ENCODE measurements at regions not wholly inside any gene's neighbourhood (a gene's known extent, or its start where the extent isn't known, plus 50 kb on each side); places are given as distances from the start of the nearest gene placed in this dataset.
"Not testable (repeated sequence)": the region's sequence is repeated elsewhere in the genome, so short reads cannot be mapped to it uniquely, and the experiment has no call there.

- DNase-seq: not testable (repeated sequence)
Measured at GRCh38 chr10:47626975-47627374, 103.5 kb upstream of the AGAP9 start.

- not testable (repeated sequence) for DNase-seq
Measured at GRCh38 chr10:47622719-47623118, 99.3 kb upstream of the AGAP9 start.

- peak in 1 of 58 donors; percentile 19 for DNase-seq
Measured at GRCh38 chr10:47619300-47620012, 96.0 kb upstream of the AGAP9 start.

GRCh38 chr10:47609311-47609710, 85.9 kb upstream of the AGAP9 start:
- not testable (repeated sequence) for DNase-seq

- DNase-seq: not testable (repeated sequence)
Measured at GRCh38 chr10:47605791-47606773, 82.6 kb upstream of the AGAP9 start.

- DNase-seq: not testable (repeated sequence)
Measured at GRCh38 chr10:47600604-47601003, 77.2 kb upstream of the AGAP9 start.

- DNase-seq: not testable (repeated sequence)
Measured at GRCh38 chr10:47600127-47600526, 76.7 kb upstream of the AGAP9 start.

- DNase-seq: not testable (repeated sequence)
Measured at GRCh38 chr10:47599657-47600056, 76.2 kb upstream of the AGAP9 start.

- not testable (repeated sequence) for DNase-seq
Measured at GRCh38 chr10:47593805-47594204, 70.4 kb upstream of the AGAP9 start.

- DNase-seq: not testable (repeated sequence)
Measured at GRCh38 chr10:47593129-47593528, 69.7 kb upstream of the AGAP9 start.

GRCh38 chr10:47590956-47591355, 67.5 kb upstream of the AGAP9 start:
- DNase-seq: not testable (repeated sequence)

- DNase-seq: not testable (repeated sequence)
Measured at GRCh38 chr10:47590534-47590933, 67.1 kb upstream of the AGAP9 start.

- not testable (repeated sequence) for DNase-seq
Measured at GRCh38 chr10:47582051-47582450, 58.6 kb upstream of the AGAP9 start.

- DNase-seq: not testable (repeated sequence)
Measured at GRCh38 chr10:47580063-47580462, 56.6 kb upstream of the AGAP9 start.

- not testable (repeated sequence) for DNase-seq
Measured at GRCh38 chr10:47578547-47578946, 55.1 kb upstream of the AGAP9 start.
